ENCODE measurements at regions not wholly inside any gene's neighbourhood (a gene's known extent, or its start where the extent isn't known, plus 50 kb on each side); places are given as distances from the start of the nearest gene placed in this dataset.

- WGBS, 10 experiments: 23 to 100% (median 87%) methylated on average over 1 to 6 of the region's 6 CpGs; no CpG with 5 or more reads in 2 of the 10 experiments
- in situ Hi-C loops (cut with MboI; ENCODE audit: low pct_unique_long_range_greater_than_20kb in 2 of 9, low sequenced_read_pairs in 9 of 9, unreplicated experiment in 9 of 9): no loop called here
- Histone ChIP-seq H3K4me1 (replicated peaks in 1 of 2) (no peaks in the 10 kb centered on the region), H3K4me3 (no peak overlapping the region), H3K27ac (no peak overlapping the region)
- ATAC-seq (replicated peaks in 6 of 8): no peak
Measured at GRCh38 chr13:20351281-20352022, 119.3 kb upstream of the GJB6 start.

DNA sequence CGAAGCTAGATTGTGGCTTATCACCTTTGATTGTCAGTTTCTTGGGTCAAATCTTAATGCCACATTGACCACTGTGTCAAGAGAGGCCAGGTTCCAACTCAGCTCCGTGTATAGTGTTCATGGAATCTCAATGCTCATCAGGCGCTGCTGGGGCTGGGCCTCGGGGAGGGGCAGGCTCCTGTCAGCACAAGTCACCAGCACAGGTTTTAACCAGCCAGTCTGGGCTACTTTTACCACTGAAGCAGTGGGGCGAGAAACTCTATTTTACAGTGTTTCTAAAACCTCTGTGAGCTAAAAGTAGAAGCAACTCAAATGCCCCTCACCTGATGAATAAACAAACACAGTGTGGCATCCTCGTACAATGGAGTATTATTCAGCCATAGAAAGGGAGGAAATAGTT, 118.7 kb upstream of the GJB6 start:
- 20 to 100% (median 79%) methylated on average over 1 to 3 of the region's 6 CpGs; no CpG with 5 or more reads in 2 of the 10 experiments for WGBS, 10 experiments
- H3K4me3 ChIP-seq: no peak overlapping the region
- in situ Hi-C loops (cut with MboI; ENCODE audit: low pct_unique_long_range_greater_than_20kb in 2 of 9, low sequenced_read_pairs in 9 of 9, unreplicated experiment in 9 of 9): no loop called here
- H3K27ac ChIP-seq: no peak overlapping the region
- H3K4me1 ChIP-seq (replicated peaks in 1 of 2): no peaks in the 10 kb centered on the region
- ATAC-seq (replicated peaks in 6 of 8): no peak

- H3K27ac ChIP-seq: no peak overlapping the region
- no peak for ATAC-seq (replicated peaks in 6 of 8)
- H3K4me3 ChIP-seq: no peak overlapping the region
- 89 to 100% (median 95%) methylated on average over 1 to 3 of the region's 3 CpGs; no CpG with 5 or more reads in 6 of the 10 experiments for WGBS, 10 experiments
- in situ Hi-C loops (cut with MboI; ENCODE audit: low pct_unique_long_range_greater_than_20kb in 2 of 9, low sequenced_read_pairs in 9 of 9, unreplicated experiment in 9 of 9): no loop called here
- no peaks in the 10 kb centered on the region for H3K4me1 ChIP-seq (replicated peaks in 1 of 2)
Measured at GRCh38 chr13:20350382-20350763, 118.3 kb upstream of the GJB6 start.

- Histone ChIP-seq H3K4me3 (no peak overlapping the region), H3K4me1 (replicated peaks in 1 of 2) (no peaks in the 10 kb centered on the region), H3K27ac (no peak overlapping the region)
- WGBS, 10 experiments: 46 to 90% (median 71%) methylated on average over 2 to 11 of the region's 17 CpGs; no CpG with 5 or more reads in 2 of the 10 experiments
- in situ Hi-C loops (cut with MboI; ENCODE audit: low pct_unique_long_range_greater_than_20kb in 2 of 9, low sequenced_read_pairs in 9 of 9, unreplicated experiment in 9 of 9): no loop called here
- peak in 1 of 8 experiments; percentile 47 for ATAC-seq (replicated peaks in 6 of 8)
Measured at GRCh38 chr13:20349564-20350381, 117.7 kb upstream of the GJB6 start.

GRCh38 chr13:20348645-20349408, 116.7 kb upstream of the GJB6 start:
- H3K27ac ChIP-seq: no peak overlapping the region
- ATAC-seq (replicated peaks in 6 of 8): no peak

DNA sequence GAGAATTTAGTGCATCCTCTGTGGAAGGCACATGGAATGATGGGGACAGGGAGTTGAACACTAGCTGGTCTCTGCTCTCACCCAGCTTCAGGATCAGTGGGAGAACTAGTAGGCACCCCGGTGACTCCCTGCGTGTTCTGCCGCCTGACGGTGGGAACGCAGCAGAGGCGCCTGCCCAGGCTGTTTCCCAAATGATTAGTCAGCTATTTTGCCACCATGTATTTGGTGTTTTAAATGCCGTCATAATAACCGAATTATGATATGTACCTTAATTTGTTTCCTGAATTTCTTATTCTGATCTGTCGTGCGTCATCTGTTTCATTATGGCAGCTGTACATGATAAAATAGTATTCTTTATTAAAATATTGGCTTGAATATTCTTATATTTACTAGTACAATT, 115.9 kb upstream of the GJB6 start:
- H3K4me1 ChIP-seq (replicated peaks in 1 of 2): no peaks in the 10 kb centered on the region
- in situ Hi-C loops (cut with MboI; ENCODE audit: low pct_unique_long_range_greater_than_20kb in 2 of 9, low sequenced_read_pairs in 9 of 9, unreplicated experiment in 9 of 9): no loop called here
- 39 to 100% (median 96%) methylated on average over 2 to 10 of the region's 10 CpGs for whole genome bisulfite sequencing, 10 experiments

More at GRCh38 chr13:20348645-20349408, 116.7 kb upstream of the GJB6 start:
- Histone ChIP-seq H3K4me3 (no peak overlapping the region), H3K4me1 (replicated peaks in 1 of 2) (no peaks in the 10 kb centered on the region)
- in situ Hi-C loops (cut with MboI; ENCODE audit: low pct_unique_long_range_greater_than_20kb in 2 of 9, low sequenced_read_pairs in 9 of 9, unreplicated experiment in 9 of 9): no loop called here
- WGBS, 10 experiments: 41 to 100% (median 84%) methylated on average over 1 to 6 of the region's 8 CpGs; no CpG with 5 or more reads in 2 of the 10 experiments

DNA sequence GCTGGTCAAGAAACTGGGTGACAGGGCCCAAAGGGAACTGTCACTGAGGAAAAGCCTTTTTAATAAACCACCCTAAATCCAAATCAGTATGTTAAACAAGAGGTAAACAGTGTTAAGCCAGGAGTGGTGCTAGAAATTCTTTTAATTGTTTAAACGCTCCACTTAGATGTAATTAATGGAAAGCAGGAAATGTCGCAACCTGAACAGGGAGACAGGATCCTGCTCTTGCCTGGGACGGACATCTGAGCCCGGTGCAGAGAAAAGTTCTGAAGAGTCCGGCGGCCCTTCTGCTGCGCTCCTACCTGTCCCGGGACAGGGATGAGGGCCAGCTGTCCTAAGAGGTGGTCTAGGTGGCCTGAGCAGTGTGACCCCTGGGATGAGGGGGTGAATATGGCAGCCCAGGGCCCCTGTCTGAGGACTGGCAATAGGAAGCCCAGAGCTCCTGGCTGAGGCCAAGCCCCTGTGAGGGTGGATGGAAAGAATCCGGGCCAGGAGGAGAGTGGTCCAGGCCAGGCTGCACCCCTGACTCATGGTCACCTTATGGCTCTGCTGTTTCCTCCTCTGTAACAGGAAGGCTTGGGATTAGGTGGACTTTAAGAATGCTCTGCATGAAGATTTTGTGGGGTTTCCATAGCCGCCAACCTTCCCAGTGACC, 112.8 kb upstream of the GJB6 start:
- no peak for ATAC-seq (replicated peaks in 6 of 8)
- in situ Hi-C loops (cut with MboI; ENCODE audit: low pct_unique_long_range_greater_than_20kb in 2 of 9, low sequenced_read_pairs in 9 of 9, unreplicated experiment in 9 of 9): no loop called here

More for the DNA sequence above, 115.9 kb upstream of the GJB6 start:
- no peak for ATAC-seq (replicated peaks in 6 of 8)
- H3K4me3 ChIP-seq: no peak overlapping the region
- no peak overlapping the region for H3K27ac ChIP-seq

DNA sequence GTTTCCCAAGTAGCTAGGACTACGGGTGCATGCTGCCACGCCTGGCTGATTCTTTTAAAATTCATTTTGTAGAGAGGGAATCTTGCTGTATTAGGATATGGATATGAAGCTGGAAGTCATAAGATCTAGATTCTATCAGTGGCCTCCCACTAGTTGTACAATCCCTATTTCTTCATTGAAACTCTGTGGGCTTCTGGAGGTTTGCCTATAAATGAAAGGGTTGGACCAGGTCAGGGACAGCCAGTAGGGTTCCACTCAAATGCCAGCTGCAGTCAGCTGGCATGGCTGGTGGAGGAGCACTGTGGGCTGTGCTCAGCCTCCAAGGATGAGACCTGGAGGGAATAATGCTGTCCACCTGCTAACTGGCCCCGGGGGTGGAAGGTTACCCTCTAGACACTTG, 110.2 kb upstream of the GJB6 start:
- ATAC-seq (replicated peaks in 6 of 8): no peak
- Histone ChIP-seq H3K4me1 (replicated peaks in 1 of 2) (no peaks in the 10 kb centered on the region), H3K27ac (no peak overlapping the region), H3K4me3 (no peak overlapping the region)
- in situ Hi-C loops (cut with MboI; ENCODE audit: low pct_unique_long_range_greater_than_20kb in 2 of 9, low sequenced_read_pairs in 9 of 9, unreplicated experiment in 9 of 9): no loop called here
- 50 to 100% (median 95%) methylated on average over 1 to 2 of the region's 3 CpGs; no CpG with 5 or more reads in 4 of the 10 experiments for WGBS, 10 experiments

More for the DNA sequence above, 112.8 kb upstream of the GJB6 start:
- 54 to 95% (median 84%) methylated on average over 2 to 8 of the region's 10 CpGs for WGBS, 10 experiments
- H3K4me3 ChIP-seq: no peak overlapping the region
- no peaks in the 10 kb centered on the region for H3K4me1 ChIP-seq (replicated peaks in 1 of 2)
- no peak overlapping the region for H3K27ac ChIP-seq

- ATAC-seq (replicated peaks in 6 of 8): peak in 3 of 8 experiments; percentile 82 to 86 (median 84)
- WGBS, 10 experiments: 0 to 95% (median 60%) methylated on average over 2 to 5 of the region's 10 CpGs; no CpG with 5 or more reads in 2 of the 10 experiments
- H3K4me3 ChIP-seq: no peak overlapping the region
Measured at GRCh38 chr13:20340759-20341171, 108.6 kb upstream of the GJB6 start.

DNA sequence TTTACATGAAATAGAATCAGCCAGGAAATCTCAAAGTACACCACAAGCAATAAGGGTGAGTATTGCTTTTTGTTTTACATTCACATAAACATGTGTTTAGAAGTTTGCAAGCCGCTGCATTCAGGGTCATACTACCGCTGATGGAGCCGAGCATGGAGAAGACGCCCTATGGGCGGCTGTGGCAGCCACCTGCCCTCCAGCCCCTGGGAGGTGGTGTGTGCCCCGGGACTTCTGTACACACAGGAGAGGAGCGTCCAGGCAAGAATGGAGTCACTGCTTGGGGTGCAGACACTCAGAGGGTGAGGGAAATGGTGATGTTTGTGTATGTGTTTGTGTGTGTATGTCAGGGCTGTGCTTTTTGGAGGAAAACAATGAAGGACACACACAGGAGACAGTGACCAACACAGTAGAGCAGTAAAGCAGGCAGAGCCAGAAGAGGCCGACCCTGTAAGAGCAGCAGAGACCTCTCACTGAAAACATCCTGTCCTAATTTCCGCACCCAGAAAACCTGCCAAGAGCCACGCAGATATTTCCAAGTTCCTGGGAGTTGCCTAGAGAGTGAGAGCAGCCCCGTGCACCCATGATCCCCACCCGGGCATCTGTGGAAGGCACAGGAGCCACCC, 108.1 kb upstream of the GJB6 start:
- no peak overlapping the region for H3K4me3 ChIP-seq
- H3K4me1 ChIP-seq (replicated peaks in 1 of 2): no peaks in the 10 kb centered on the region
- no peak overlapping the region for H3K27ac ChIP-seq
- in situ Hi-C loops (cut with MboI; ENCODE audit: low pct_unique_long_range_greater_than_20kb in 2 of 9, low sequenced_read_pairs in 9 of 9, unreplicated experiment in 9 of 9): no loop called here
- 0 to 97% (median 77%) methylated on average over 1 to 9 of the region's 12 CpGs; no CpG with 5 or more reads in 2 of the 10 experiments for WGBS, 10 experiments
- ATAC-seq (replicated peaks in 6 of 8): peak in 2 of 8 experiments; percentile 42 to 56

More at GRCh38 chr13:20340759-20341171, 108.6 kb upstream of the GJB6 start:
- in situ Hi-C loops (cut with MboI; ENCODE audit: low pct_unique_long_range_greater_than_20kb in 2 of 9, low sequenced_read_pairs in 9 of 9, unreplicated experiment in 9 of 9): no loop called here
- Histone ChIP-seq H3K4me1 (replicated peaks in 1 of 2) (no peaks in the 10 kb centered on the region), H3K27ac (no peak overlapping the region)

DNA sequence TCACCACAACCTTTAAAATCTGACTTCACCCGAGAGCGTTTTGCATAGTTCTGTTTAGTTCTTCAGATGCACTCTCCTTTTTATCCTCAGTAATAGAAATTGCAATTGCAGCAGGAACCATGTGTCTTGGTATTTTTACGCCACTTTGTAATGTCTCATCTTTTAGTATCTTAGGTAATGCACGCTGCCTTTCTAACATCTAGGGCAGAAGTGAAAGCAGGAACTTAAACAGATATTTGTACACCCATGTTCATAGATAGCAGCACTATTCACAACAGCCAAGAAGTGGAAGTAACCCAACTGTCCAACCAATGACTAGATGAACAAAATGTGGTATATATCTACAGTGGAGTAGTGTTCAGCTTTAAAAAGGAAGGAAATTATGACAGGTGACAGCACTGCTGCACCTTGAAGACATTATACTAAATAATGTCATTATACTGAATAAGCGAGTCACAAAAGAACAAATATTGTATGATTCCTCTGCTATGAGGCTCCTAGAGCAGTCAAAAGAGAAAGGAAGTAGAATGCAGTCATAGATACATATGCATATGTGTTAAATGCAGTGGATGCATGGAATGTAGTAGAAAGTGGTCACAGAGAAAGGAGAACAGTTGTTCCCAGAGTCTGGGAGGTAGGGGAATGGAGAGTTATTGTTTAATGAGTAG, 105.9 kb upstream of the GJB6 start:
- H3K27ac ChIP-seq: no peak overlapping the region
- in situ Hi-C loops (cut with MboI; ENCODE audit: low pct_unique_long_range_greater_than_20kb in 2 of 9, low sequenced_read_pairs in 9 of 9, unreplicated experiment in 9 of 9): no loop called here
- ATAC-seq (replicated peaks in 6 of 8): peak in 1 of 8 experiments; percentile 23
- H3K4me1 ChIP-seq (replicated peaks in 1 of 2): no peaks in the 10 kb centered on the region
- 76 to 100% (median 86%) methylated on average over 1 to 5 of the region's 5 CpGs for WGBS, 10 experiments
- no peak overlapping the region for H3K4me3 ChIP-seq

- no peak for ATAC-seq (replicated peaks in 6 of 8)
- 50 to 93% (median 80%) methylated on average over 2 to 4 of the region's 4 CpGs for WGBS, 10 experiments
- H3K27ac ChIP-seq: no peak overlapping the region
- in situ Hi-C loops (cut with MboI; ENCODE audit: low pct_unique_long_range_greater_than_20kb in 2 of 9, low sequenced_read_pairs in 9 of 9, unreplicated experiment in 9 of 9): no loop called here
- H3K4me1 ChIP-seq (replicated peaks in 1 of 2): peaks cover 0 to 3% of the 10 kb centered on the region in 2 donors
- H3K4me3 ChIP-seq: no peak overlapping the region
Measured at GRCh38 chr13:20336761-20337160, 104.6 kb upstream of the GJB6 start.

All from motor neuron (in vitro differentiated cells).